Ovary (tissue), 7 donors: ENCODE measurements at regions not wholly inside any gene's neighbourhood (a gene's known extent, or its start where the extent isn't known, plus 50 kb on each side); places are given as distances from the start of the nearest gene placed in this dataset.

ENCODE experiments used
- DNase-seq, 5 donors: peaks; one replicate each; pipeline ENCODE4 v3.0.0-alpha.2; 2019 to 2020
- H3K27ac ChIP-seq, 2 donors: fragments of 200-600 bp; one replicate each; pipeline versions ENCODE4 v1.5.1 to v1.8.0; 2019 to 2022
- H3K27me3 ChIP-seq: fragments of 200-600 bp; one replicate; pipeline ENCODE4 v1.8.0; 2022
- H3K36me3 ChIP-seq: fragments of 200-600 bp; sonication (generic); one replicate; pipeline ENCODE4 v1.5.1; 2019
- H3K4me1 ChIP-seq: one replicate; pipeline ENCODE4 v1.8.1; 2013; ENCODE audit warnings: mild to moderate bottlenecking, moderate library complexity; ENCODE audit not compliant: insufficient read depth
- H3K4me3 ChIP-seq: fragments of 200-600 bp; sonication (generic); one replicate; pipeline ENCODE4 v1.5.1; 2017
- H3K9me3 ChIP-seq, 2 donors: fragments of 200-600 bp in 1 of 2; sonication (generic) in 1 of 2; one replicate each; pipeline versions ENCODE4 v1.5.1 to v1.8.1; 2013 to 2019; ENCODE audit warnings: mild to moderate bottlenecking in 1 of 2, moderate library complexity in 1 of 2
- EP300 ChIP-seq: sonication (generic); formaldehyde crosslinking; IDR thresholded peaks from one replicate; pipeline ENCODE4 v1.6.1; 2017; ENCODE audit warnings: antibody characterized with exemption
- POLR2A ChIP-seq: fragments of 450-650 bp; IDR thresholded peaks from one replicate; pipeline ENCODE4 v1.6.1; 2017; ENCODE audit warnings: antibody characterized with exemption, mild to moderate bottlenecking, moderate library complexity
- WGBS, 3 donors: extraction: QIAGEN DNeasy Blood & Tissue Kit in 1 of 3; methylation state at CpG; one replicate each; pipeline versions ENCODE4 v1.1.5 to v1.1.7; 2013 to 2017; 5-methylcytosine and 5-hydroxymethylcytosine counted together
- intact Hi-C, 4 donors: fragments of 100-400 bp; cut with DNase I; formaldehyde crosslinking; loops; one replicate each; pipeline versions ENCODE4 v1.11.0 to v1.15.1; 2022 to 2023
- TF ChIP-seq, protein P1 (sequence below), 3 donors: fragments of 450-650 bp in 2 of 3; fragments of 200-600 bp in 1 of 3; IDR thresholded peaks; one replicate each; pipeline versions ENCODE4 v1.5.1 to v1.8.0; 2016 to 2022; ENCODE audit warnings: antibody characterized with exemption in 3 of 3, mild to moderate bottlenecking in 1 of 3
- donor health status: DM: no; HTN: no; CAD: no; lungs with moderate emphysema.
- donor health status: DM: no; HTN: no; CAD: no.
- donor health status: Bipolar disorder and iron deficiency.
- donor health status: DM: no; HTN: no; CAD: no.
- donor health status: DM: yes; HTN: yes; CAD: no.

DNA sequence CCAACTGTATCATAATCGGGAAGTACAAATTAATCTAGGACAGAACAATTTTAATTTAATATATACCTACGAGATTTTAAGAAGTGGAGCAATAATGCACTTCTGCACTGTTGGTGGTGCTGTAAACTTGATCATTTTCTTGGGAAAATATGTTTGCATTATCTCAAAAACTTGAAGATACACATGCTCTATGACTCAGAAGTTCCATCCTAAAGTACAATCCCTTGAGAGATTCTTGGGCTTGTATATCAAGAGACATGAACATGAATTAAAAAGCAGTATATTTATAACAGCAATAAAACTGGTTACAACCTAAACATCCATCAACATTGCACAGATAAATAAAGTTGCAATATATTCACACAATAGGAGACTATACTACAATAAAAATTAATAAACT, 168.8 kb downstream of the CLCN4 start:
- no peak for TF ChIP-seq EP300
- no peak for TF ChIP-seq POLR2A
- TF ChIP-seq, protein P1, sequence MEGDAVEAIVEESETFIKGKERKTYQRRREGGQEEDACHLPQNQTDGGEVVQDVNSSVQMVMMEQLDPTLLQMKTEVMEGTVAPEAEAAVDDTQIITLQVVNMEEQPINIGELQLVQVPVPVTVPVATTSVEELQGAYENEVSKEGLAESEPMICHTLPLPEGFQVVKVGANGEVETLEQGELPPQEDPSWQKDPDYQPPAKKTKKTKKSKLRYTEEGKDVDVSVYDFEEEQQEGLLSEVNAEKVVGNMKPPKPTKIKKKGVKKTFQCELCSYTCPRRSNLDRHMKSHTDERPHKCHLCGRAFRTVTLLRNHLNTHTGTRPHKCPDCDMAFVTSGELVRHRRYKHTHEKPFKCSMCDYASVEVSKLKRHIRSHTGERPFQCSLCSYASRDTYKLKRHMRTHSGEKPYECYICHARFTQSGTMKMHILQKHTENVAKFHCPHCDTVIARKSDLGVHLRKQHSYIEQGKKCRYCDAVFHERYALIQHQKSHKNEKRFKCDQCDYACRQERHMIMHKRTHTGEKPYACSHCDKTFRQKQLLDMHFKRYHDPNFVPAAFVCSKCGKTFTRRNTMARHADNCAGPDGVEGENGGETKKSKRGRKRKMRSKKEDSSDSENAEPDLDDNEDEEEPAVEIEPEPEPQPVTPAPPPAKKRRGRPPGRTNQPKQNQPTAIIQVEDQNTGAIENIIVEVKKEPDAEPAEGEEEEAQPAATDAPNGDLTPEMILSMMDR (IDR thresholded peaks at IDR 0.05): no peak
- H3K9me3 ChIP-seq: no peaks in the 10 kb centered on the region
- no peaks in the 10 kb centered on the region for H3K4me1 ChIP-seq
- 63 to 70% (median 70%) methylated on average over 2 of the region's 2 CpGs for WGBS, 3 donors
- intact Hi-C loops: no loop called here
- no peaks in the 10 kb centered on the region for H3K36me3 ChIP-seq
- H3K27ac ChIP-seq: no peak overlapping the region
- H3K4me3 ChIP-seq: no peak overlapping the region
- no peak for DNase-seq
- no peaks in the 10 kb centered on the region for H3K27me3 ChIP-seq

- H3K4me3 ChIP-seq: no peak overlapping the region
- no peaks in the 10 kb centered on the region for H3K9me3 ChIP-seq
- no peaks in the 10 kb centered on the region for H3K4me1 ChIP-seq
- TF ChIP-seq, protein P1 (IDR thresholded peaks at IDR 0.05): no peak
- TF ChIP-seq EP300 (no peak), POLR2A (no peak)
- H3K27me3 ChIP-seq: no peaks in the 10 kb centered on the region
- H3K27ac ChIP-seq: no peak overlapping the region
- 40 to 52% (median 47%) methylated on average over 2 of the region's 2 CpGs for WGBS, 3 donors
- H3K36me3 ChIP-seq: no peaks in the 10 kb centered on the region
- no peak for DNase-seq
- intact Hi-C loops: no loop called here
Measured at GRCh38 chrX:10326578-10326977, 169.8 kb downstream of the CLCN4 start.

GRCh38 chrX:10327651-10328050, 170.9 kb downstream of the CLCN4 start:
- H3K4me3 ChIP-seq: no peak overlapping the region
- no peak for DNase-seq
- H3K27me3 ChIP-seq: no peaks in the 10 kb centered on the region
- H3K9me3 ChIP-seq: no peaks in the 10 kb centered on the region
- 47 to 53% (median 52%) methylated on average over 7 of the region's 7 CpGs for WGBS, 3 donors
- no peak for TF ChIP-seq EP300
- TF ChIP-seq, protein P1 (IDR thresholded peaks at IDR 0.05): no peak
- TF ChIP-seq POLR2A: no peak
- H3K27ac ChIP-seq: no peak overlapping the region
- H3K4me1 ChIP-seq: no peaks in the 10 kb centered on the region
- intact Hi-C loops: no loop called here
- H3K36me3 ChIP-seq: no peaks in the 10 kb centered on the region

DNA sequence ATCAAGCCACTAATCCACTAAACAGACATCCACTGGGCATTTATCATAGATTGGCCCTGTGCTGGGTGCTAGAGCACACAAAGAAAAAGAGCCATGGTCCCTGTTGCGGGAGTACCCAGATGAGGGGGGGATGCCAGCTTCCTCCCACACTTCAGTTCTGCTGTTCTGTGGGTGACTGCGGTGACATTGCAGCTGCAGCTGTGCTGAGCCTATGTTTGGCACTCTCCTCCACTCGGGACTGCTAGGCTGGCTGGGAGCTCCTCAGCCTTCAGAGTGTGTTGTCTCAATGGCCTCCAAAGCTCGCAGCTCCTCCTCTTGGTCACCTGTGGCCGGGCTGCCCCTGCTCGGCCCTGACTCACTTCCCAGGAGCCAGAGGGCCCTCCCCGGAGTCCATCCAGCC, 173.2 kb downstream of the CLCN4 start:
- Histone ChIP-seq H3K4me1 (no peaks in the 10 kb centered on the region), H3K27me3 (no peaks in the 10 kb centered on the region), H3K9me3 (no peaks in the 10 kb centered on the region), H3K36me3 (no peaks in the 10 kb centered on the region), H3K27ac (no peak overlapping the region), H3K4me3 (no peak overlapping the region)
- TF ChIP-seq, protein P1 (IDR thresholded peaks at IDR 0.05): no peak
- TF ChIP-seq POLR2A (no peak), EP300 (no peak)
- whole genome bisulfite sequencing, 3 donors: 69 to 76% (median 72%) methylated on average over 7 of the region's 7 CpGs
- DNase-seq: no peak
- intact Hi-C loops: no loop called here

GRCh38 chrX:10341309-10341708, 184.5 kb downstream of the CLCN4 start:
- TF ChIP-seq EP300: no peak
- no peak for TF ChIP-seq POLR2A
- TF ChIP-seq, protein P1 (IDR thresholded peaks at IDR 0.05): no peak
- no peak overlapping the region for H3K27ac ChIP-seq
- DNase-seq: no peak
- H3K36me3 ChIP-seq: no peaks in the 10 kb centered on the region
- no peaks in the 10 kb centered on the region for H3K4me1 ChIP-seq
- H3K4me3 ChIP-seq: no peak overlapping the region
- H3K9me3 ChIP-seq: no peaks in the 10 kb centered on the region
- 61 to 68% (median 63%) methylated on average over 5 of the region's 5 CpGs for WGBS, 3 donors
- intact Hi-C loops: no loop called here
- no peaks in the 10 kb centered on the region for H3K27me3 ChIP-seq
